ENCODE measurements at regions not wholly inside any gene's neighbourhood (a gene's known extent, or its start where the extent isn't known, plus 50 kb on each side); places are given as distances from the start of the nearest gene placed in this dataset.

GRCh38 chr11:127693686-127694085, 693.1 kb upstream of the KIRREL3 start (continued):
- TF ChIP-seq ELK1 (IDR thresholded peaks at IDR 0.05; ENCODE audit: low read depth, low read length), result no peak
- no peak for TF ChIP-seq FOXS1 (CRISPR knock-in tag; IDR thresholded peaks at IDR 0.05)
- TF ChIP-seq CEBPB (IDR thresholded peaks at IDR 0.05), result no peak
- TF ChIP-seq TFCP2L1 (CRISPR knock-in tag; IDR thresholded peaks at IDR 0.05), result no peak
- TF ChIP-seq MAFK (IDR thresholded peaks at IDR 0.05; ENCODE audit: partially characterized antibody), result no peak
- TF ChIP-seq SREBF2 (IDR thresholded peaks at IDR 0.05), result no peak
- TF ChIP-seq EP300 (IDR thresholded peaks at IDR 0.05), result no peak

- Histone ChIP-seq H3K4me3 (no peak overlapping the region), H3K9me3 (no peaks in the 10 kb centered on the region), H3K4me2 (no peak overlapping the region), H3K27ac (no peak overlapping the region), H3K4me1 (no peaks in the 10 kb centered on the region)
- TF ChIP-seq CBX8 (IDR thresholded peaks at IDR 0.05), result no peak
- no peak for TF ChIP-seq ZNF302 (CRISPR knock-in tag; IDR thresholded peaks at IDR 0.05)
- TF ChIP-seq MYC (IDR thresholded peaks at IDR 0.05; ENCODE audit: borderline replicate concordance, low read length), result no peak
- TF ChIP-seq BHLHE40 (IDR thresholded peaks at IDR 0.05; ENCODE audit: low read depth, low read length), result no peak
- TF ChIP-seq PBX3 (IDR thresholded peaks at IDR 0.05), result no peak
- no peak for TF ChIP-seq HDAC2 (IDR thresholded peaks at IDR 0.05)
- no peak for TF ChIP-seq ZFP36 (IDR thresholded peaks at IDR 0.05; ENCODE audit: borderline replicate concordance, partially characterized antibody)
- no peak for TF ChIP-seq HOXB13 (CRISPR knock-in tag; IDR thresholded peaks at IDR 0.05; ENCODE audit: low read depth)
- no peak for TF ChIP-seq HES2 (IDR thresholded peaks at IDR 0.05)
- no peak for TF ChIP-seq EHF (CRISPR knock-in tag; IDR thresholded peaks at IDR 0.05)
- no peak for TF ChIP-seq CHD2 (IDR thresholded peaks at IDR 0.05; ENCODE audit: low read length, partially characterized antibody)
- no peak for TF ChIP-seq POLR2AphosphoS2 (conservative IDR thresholded peaks at IDR 0.05; ENCODE audit: low read length)
- no peak for TF ChIP-seq GATA3 (IDR thresholded peaks at IDR 0.05; ENCODE audit: borderline replicate concordance)
- TF ChIP-seq NR3C1 (IDR thresholded peaks at IDR 0.05), result no peak
- TF ChIP-seq SMC3 (IDR thresholded peaks at IDR 0.05), result no peak
- ATAC-seq (no peak), FAIRE-seq (no peak), DNase-seq (ENCODE audit: low read depth in 1 of 2, low spot score in 1 of 2) (no peak)
- 16% methylated on average over 4 of the region's 4 CpGs for WGBS (ENCODE audit: missing lambda C conversion rate)
- POLR2A ChIA-PET, result no interaction called here
- CTCF ChIA-PET, result no interaction called here
These were observed 682.8 kb upstream of the KIRREL3 start for GRCh38 chr11:127683321-127683720.

- no peak for DNase-seq (ENCODE audit: low read depth in 1 of 2, low spot score in 1 of 2)
- ATAC-seq, result no peak
- 9% methylated on average over 8 of the region's 8 CpGs for WGBS (ENCODE audit: missing lambda C conversion rate)
- ChIA-PET POLR2A (no interaction called here), CTCF (interaction anchor here (1.0 kb wide), 1 partner anchor 12 kb away, joined by 4 read pairs; no protein-coding TSS in a partner anchor)
- Histone ChIP-seq H3K9me3 (no peaks in the 10 kb centered on the region), H3K4me2 (no peak overlapping the region), H3K27ac (no peak overlapping the region), H3K4me1 (no peaks in the 10 kb centered on the region), H3K4me3 (no peak overlapping the region)
- no peak for FAIRE-seq
- TF ChIP-seq MAX (IDR thresholded peaks at IDR 0.05) (no peak), JUNB (IDR thresholded peaks at IDR 0.05) (no peak), RCOR1 (IDR thresholded peaks at IDR 0.05; ENCODE audit: low read depth, low read length) (no peak), CHD2 (IDR thresholded peaks at IDR 0.05; ENCODE audit: low read length, partially characterized antibody) (no peak), MYC (IDR thresholded peaks at IDR 0.05; ENCODE audit: borderline replicate concordance, low read length) (no peak), ELK1 (IDR thresholded peaks at IDR 0.05; ENCODE audit: low read depth, low read length) (no peak), ZNF302 (CRISPR knock-in tag; IDR thresholded peaks at IDR 0.05) (no peak), CHD4 (IDR thresholded peaks at IDR 0.05; ENCODE audit: borderline replicate concordance) (no peak), POLR2A (IDR thresholded peaks at IDR 0.05; ENCODE audit: low read length) (no peak), E2F6 (IDR thresholded peaks at IDR 0.05; ENCODE audit: borderline replicate concordance, low read depth) (no peak)
These were observed 679.4 kb upstream of the KIRREL3 start for GRCh38 chr11:127679816-127680545.
